GM18867 (cell line): ENCODE measurements at regions not wholly inside any gene's neighbourhood (a gene's known extent, or its start where the extent isn't known, plus 50 kb on each side); places are given as distances from the start of the nearest gene placed in this dataset.

ENCODE experiments used
- ATAC-seq: cut with Tn5 transposase; IDR thresholded peaks from one replicate; pipeline ENCODE4 v1.9.1; 2021; ENCODE audit warnings: mild to moderate bottlenecking, moderate library complexity; ENCODE audit not compliant: unreplicated experiment

- ATAC-seq = no peak
These were observed 84.1 kb upstream of the LINGO1 start for GRCh38 chr15:77716632-77717332.

DNA sequence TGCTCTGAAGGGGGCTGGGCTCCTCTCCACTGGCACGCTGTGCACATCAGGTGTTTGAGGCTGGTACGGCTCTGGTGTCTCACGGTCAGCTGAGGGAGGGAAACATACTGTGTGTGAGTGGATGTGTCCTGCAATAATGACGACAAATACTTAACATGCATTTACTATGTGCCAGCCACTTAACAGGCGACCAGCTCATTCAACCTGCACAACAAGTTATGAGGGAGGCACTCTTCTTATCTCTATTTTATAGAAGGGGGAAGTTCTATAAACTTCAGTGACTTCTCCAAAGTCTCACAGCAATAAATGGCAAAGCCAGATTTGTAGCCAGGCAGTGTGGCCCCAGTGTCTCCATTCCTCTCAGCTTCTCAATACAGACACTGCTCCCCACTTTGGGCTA lies 83.1 kb upstream of the LINGO1 start:
- ATAC-seq = no peak

GRCh38 chr15:77715051-77715450 lies 82.3 kb upstream of the LINGO1 start:
- ATAC-seq = no peak

DNA sequence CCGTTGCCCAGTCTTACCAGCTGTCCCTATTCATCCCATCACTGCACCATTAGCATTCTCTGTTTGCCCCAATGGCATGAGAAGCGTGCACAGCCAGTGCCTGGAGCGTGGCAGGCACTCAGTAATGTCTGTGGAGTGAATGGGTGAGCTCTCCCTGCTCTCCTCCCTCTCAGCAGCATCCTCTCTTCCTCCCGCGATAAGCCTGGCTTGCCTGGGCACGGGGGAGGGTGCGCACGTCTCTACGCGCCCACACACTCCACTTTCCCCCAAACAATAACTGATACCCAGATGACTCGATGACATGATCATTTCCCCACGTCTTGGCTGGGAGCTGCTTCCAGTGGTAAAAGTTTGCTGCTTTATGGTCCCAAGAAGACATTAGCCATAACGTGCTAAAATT lies 81.8 kb upstream of the LINGO1 start:
- no peak for ATAC-seq

DNA sequence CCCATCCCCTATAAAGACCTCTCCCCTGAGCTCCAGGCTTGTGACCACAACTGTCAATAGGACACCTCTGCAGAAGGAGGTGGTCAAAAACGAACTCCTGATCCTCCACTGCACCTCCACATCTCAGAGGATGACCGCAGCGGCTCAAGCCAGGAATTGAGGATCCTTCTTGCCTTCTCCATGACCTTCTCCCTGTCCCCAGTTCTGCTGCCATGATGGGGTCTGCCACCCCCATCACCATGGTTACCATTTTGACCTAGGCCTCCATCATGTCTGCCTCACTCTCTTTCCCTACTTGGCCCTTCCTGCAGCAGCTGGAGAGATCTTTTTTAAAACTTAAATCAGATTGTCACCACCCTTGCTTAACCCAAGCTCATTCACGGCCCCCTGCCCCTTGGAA lies 81.3 kb upstream of the LINGO1 start:
- no peak for ATAC-seq

- no peak for ATAC-seq
These were observed 80.6 kb upstream of the LINGO1 start for GRCh38 chr15:77713281-77713680.

DNA sequence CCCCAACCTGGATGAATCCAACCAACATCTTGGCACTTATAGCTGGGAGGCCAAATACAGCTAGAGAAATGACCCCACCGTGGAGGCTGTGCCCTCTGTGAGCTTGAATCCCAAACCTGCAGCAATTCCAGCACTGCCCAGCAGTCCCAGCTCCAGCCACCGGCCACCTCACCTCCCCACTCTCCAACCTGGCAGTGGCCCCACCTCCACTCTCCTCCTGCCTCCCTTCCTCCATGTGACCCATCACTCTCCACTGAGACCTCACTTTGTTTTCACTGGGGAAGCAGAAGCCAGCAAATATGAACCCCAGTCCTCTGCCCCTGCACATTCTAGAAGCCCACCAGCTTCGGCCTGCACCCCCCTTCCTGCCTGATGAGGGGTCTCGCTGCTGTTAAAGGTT lies 79.7 kb upstream of the LINGO1 start:
- ATAC-seq = no peak

DNA sequence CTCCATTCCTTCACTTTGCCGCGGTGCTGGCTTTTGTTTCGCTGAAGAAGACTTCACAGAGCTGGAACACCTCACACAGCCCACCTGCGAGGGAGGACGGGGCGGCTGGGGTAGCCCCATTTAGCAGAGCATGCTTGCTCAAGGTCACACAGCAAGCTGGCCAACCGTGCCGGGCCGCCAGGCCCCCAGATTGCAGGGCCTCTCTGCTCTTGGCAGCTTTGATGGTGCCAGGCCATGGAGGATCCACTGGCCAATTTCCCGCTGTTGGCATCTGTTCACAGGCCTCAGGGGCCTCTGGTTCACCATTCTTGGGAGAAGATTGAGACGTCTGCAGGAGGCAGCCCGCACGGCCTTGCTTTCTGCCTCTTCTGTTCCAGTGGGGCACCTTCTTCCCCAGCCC lies 77.9 kb upstream of the LINGO1 start:
- no peak for ATAC-seq

DNA sequence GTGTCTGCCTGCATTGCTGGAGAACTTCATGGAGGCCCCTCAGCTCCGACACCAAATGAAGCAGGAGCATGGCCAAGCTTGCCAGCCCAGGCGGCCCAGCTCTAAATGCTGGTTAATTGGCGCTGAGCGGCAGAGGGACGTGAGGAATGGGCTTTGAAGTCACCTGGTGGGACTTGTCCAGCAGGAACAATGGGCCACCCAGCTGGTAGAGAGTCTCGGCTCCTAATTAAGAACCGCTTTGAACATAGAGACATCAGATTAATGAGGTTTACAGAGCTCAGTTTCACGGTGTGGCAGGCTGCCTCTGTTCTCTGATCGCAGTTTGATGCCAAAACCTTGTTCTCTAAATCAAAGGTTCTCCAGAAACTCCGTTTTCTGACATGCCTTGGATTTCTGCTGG lies 77.5 kb upstream of the LINGO1 start:
- ATAC-seq = no peak

GRCh38 chr15:77709135-77709886 lies 76.6 kb upstream of the LINGO1 start:
- no peak for ATAC-seq

- ATAC-seq = no peak
These were observed 74.0 kb upstream of the LINGO1 start for GRCh38 chr15:77706482-77707244.

DNA sequence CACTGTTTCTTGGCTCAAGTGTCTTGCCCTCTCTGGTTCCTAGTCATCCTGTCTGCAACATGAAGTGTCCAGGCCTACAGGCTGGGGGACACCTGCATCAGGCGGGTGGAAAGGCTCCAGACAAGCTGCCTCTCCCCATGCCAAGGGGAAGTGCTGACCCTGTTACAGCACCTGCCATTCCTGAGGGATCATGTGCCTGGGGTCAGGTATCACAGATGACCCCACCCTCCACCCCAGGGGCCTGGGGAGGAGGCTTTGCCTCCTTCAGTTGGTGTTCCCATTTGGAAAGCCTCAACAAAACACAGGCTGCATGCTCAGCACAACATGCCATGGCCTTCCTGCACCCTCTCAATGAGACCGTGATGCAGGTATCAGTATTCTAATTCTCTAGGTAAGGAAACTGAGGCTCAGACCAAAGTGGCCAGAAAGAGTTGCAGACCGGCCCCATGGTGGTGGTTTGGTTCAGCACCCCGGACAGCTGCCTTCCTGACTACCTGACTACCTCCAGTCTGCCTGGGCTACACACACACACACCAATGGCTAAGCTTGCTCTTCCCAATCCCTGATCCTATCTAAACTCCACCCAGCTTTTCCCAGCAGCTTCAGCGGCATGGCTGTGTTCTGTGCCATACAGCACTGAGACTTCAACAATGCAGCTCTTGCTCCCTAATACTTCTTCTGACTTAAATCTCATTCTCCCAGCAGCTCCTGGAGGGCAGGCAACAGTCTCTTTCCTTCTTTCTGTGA lies 69.7 kb upstream of the LINGO1 start:
- ATAC-seq = no peak

DNA sequence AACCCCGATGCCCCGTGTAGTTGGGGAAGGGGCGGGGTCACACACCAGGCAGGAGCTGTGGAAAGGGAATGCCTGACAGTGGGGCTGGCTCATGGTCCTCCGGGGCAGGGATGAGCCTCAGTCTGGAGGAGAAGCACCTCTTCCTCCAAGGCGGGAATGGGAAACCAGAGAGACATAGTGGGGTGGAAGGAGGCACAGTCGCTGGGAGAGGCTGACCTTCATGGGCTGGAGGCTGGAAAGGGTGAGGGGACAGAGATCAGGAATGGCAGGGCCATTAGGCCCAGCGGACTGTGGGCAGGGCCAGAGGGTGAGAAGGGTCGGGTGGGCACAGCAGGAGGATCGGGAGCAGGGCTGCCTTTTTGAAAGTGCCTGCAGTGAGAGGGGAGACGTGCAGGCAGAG lies 65.8 kb upstream of the LINGO1 start:
- ATAC-seq = no peak

DNA sequence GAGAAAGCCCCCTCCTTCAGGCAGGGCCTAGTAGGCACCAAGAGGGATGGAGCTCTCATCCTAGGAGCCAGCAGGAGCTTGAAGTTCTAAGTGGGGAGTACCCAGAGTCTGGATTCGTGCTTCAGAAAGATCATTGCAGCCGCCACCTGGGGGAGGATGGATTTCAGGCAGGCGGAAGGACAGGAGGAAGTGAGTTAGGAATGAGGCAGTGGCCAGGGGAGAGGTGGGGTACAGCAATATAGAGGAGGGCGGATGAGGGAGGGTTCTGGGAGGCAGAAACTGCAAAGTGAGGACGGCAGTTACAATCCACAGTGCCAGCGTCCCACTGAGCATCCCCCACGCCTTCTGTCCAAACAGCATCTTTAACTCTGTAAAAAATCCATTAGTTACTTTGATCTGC lies 65.2 kb upstream of the LINGO1 start:
- no peak for ATAC-seq

GRCh38 chr15:77696871-77697270 lies 64.2 kb upstream of the LINGO1 start:
- no peak for ATAC-seq

DNA sequence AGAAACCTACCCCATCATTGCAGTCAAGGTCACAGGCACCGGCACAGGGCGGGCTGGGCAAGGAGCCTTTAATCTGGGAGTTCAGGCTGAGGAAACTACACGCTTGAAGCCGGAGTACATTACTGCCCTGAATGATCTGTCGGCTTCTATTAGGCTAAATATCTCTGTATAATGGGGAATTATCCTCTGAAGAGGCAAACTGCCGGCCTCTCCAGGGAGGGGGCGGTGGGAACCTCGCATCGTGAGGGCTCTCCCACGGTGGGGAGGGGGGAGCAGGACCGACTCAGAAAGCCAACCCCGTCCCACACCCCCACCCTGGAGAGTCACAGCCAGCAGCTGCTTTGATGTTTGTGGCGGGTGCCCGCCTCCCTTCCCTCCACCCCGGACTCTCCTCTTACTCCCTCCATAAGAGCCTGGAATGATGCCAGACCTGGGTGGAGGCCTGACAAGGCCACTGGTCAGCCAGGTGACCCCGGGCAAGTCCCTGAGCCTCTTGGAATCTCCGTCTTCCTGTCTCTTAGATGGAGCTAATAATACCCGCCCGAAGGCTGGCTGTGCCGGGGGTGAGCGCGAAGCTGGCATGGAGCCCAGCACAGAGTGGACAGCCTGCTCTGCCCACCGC lies 63.4 kb upstream of the LINGO1 start:
- ATAC-seq = no peak

DNA sequence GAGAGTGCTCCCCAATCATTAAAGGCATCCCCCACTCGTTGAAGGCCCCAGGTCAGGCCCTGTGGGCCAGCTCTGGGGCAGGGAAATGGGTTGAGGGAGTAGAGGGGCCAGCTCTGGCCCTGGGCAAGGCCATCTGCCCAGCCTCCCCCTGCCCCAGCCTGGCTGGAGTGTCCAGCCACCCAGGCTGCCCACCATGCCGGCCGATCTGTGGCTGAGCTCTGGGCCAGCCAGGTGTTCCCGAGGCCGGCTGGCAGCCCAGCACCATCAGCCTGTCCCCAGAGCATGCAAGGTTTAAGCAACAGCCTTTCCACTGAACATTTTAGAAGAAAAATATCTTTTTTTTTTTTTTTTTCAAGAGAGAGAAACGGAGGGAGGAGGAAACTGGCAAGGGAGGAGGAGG lies 62.8 kb upstream of the LINGO1 start:
- ATAC-seq = no peak

DNA sequence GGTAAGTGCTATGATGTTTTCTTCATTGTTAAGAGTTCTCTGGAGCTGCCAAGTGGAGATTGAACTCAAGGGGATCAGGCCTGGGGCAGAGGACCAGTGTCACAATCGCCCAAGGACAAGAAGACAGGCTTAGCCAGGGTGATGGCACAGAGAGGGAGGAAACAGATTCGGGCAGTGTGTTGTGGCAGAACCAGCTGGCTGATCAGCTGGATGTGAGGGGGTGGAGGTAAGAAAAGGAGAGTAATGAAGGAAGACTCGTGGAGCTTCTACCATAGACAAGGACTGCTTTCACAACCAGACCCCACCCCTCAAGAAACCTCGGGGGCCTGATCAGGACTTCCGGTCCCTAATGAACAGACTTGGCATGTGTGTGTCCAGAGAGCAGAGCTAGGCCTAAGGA lies 60.9 kb upstream of the LINGO1 start:
- ATAC-seq = no peak

- no peak for ATAC-seq
These were observed 59.9 kb upstream of the LINGO1 start for GRCh38 chr15:77692614-77693013.

GRCh38 chr15:77691607-77692006 lies 58.9 kb upstream of the LINGO1 start:
- ATAC-seq = no peak

DNA sequence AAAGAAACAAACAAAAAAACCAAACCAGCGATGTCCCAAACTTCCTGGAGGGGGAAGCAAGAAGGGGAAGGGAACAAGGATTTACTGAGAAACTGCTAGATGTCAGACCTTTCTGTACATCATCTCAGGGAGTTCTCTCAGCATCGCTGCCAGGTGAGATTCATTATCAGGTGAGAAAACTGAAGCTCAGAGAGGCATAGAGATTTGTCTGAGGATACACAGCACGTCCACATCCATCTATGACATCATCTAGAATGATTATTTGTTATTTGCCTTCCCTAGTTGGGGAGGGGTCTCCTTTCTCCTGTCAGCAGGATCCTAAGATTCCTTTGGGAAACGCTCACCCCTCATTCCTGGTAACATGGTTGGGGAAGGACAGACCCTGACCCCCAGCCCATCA lies 57.1 kb upstream of the LINGO1 start:
- ATAC-seq = no peak
